ENCODE measurements at regions not wholly inside any gene's neighbourhood (a gene's known extent, or its start where the extent isn't known, plus 50 kb on each side); places are given as distances from the start of the nearest gene placed in this dataset.

GRCh38 chr12:107509421-107509820 is 176.2 kb upstream of the PWP1 start:
- no peak for DNase-seq
- H4K91ac ChIP-seq (ENCODE audit: low read length), result no peak overlapping the region
- no peak overlapping the region for H2BK120ac ChIP-seq (ENCODE audit: low read depth, low read length)
- no peaks in the 10 kb centered on the region for H3K4me1 ChIP-seq (ENCODE audit: control insufficient read depth, insufficient read depth, low read depth, low read length)
- H2AFZ ChIP-seq (ENCODE audit: low read depth, low read length), result no peak overlapping the region
- H3K79me1 ChIP-seq (replicated peaks; ENCODE audit: low read length, poor library complexity, severe bottlenecking), result no peaks in the 10 kb centered on the region
- no peak overlapping the region for H3K23ac ChIP-seq (ENCODE audit: low read length in 2 of 2)
- peaks cover 0 to 9% of the 10 kb centered on the region in 2 experiments for H3K27me3 ChIP-seq (ENCODE audit: control insufficient read depth in 1 of 2, insufficient read depth in 1 of 2, low read length in 2 of 2)
- no peak overlapping the region for H3K4ac ChIP-seq (ENCODE audit: low read depth in 1 of 2, low read length in 2 of 2)
- no peak overlapping the region for H2AK5ac ChIP-seq (ENCODE audit: low read length, severe bottlenecking)
- peak overlapping the region; percentile 16 for H3K4me2 ChIP-seq (ENCODE audit: low read length, poor library complexity, severe bottlenecking)
- H2BK5ac ChIP-seq (ENCODE audit: low read depth, low read length, poor library complexity, severe bottlenecking), result no peak overlapping the region
- no peak overlapping the region for H2BK15ac ChIP-seq (ENCODE audit: low read depth, poor library complexity, severe bottlenecking)
- H3K27ac ChIP-seq (ENCODE audit: low read length, poor library complexity, severe bottlenecking), result no peak overlapping the region
- no peak overlapping the region for H4K8ac ChIP-seq (ENCODE audit: low read length)
- WGBS, result 70% methylated on average over 3 of the region's 4 CpGs
- H3K18ac ChIP-seq (ENCODE audit: low read depth in 1 of 2, low read length in 2 of 2), result no peak overlapping the region
- no peaks in the 10 kb centered on the region for H3K9me3 ChIP-seq (ENCODE audit: control insufficient read depth, low read length)
- no peak overlapping the region for H3K4me3 ChIP-seq (ENCODE audit: insufficient read depth in 1 of 2, low read depth in 1 of 2, low read length in 2 of 2)
- no peak overlapping the region for H2BK12ac ChIP-seq (ENCODE audit: low read length in 2 of 2)
- H3K36me3 ChIP-seq (ENCODE audit: control insufficient read depth in 1 of 2, insufficient read depth in 2 of 2, low read depth in 1 of 2, low read length in 2 of 2), result no peaks in the 10 kb centered on the region
- H3K9ac ChIP-seq (ENCODE audit: low read length), result no peak overlapping the region
- no peak overlapping the region for H3K14ac ChIP-seq (ENCODE audit: low read length in 2 of 2)

- H2AK5ac ChIP-seq (ENCODE audit: low read length, severe bottlenecking), result no peak overlapping the region
- no peaks in the 10 kb centered on the region for H3K36me3 ChIP-seq (ENCODE audit: control insufficient read depth in 1 of 2, insufficient read depth in 2 of 2, low read depth in 1 of 2, low read length in 2 of 2)
- WGBS, result 75% methylated on average over 2 of the region's 2 CpGs
- no peak overlapping the region for H4K8ac ChIP-seq (ENCODE audit: low read length)
- H3K18ac ChIP-seq (ENCODE audit: low read depth in 1 of 2, low read length in 2 of 2), result no peak overlapping the region
- peak overlapping the region in 1 of 2 experiments; percentile 33 for H3K4me3 ChIP-seq (ENCODE audit: insufficient read depth in 1 of 2, low read depth in 1 of 2, low read length in 2 of 2)
- no peak overlapping the region for H2BK12ac ChIP-seq (ENCODE audit: low read length in 2 of 2)
- no peak overlapping the region for H3K9ac ChIP-seq (ENCODE audit: low read length)
- no peak overlapping the region for H3K27ac ChIP-seq (ENCODE audit: low read length, poor library complexity, severe bottlenecking)
- peaks cover 0 to 9% of the 10 kb centered on the region in 2 experiments for H3K27me3 ChIP-seq (ENCODE audit: control insufficient read depth in 1 of 2, insufficient read depth in 1 of 2, low read length in 2 of 2)
- no peak overlapping the region for H3K4ac ChIP-seq (ENCODE audit: low read depth in 1 of 2, low read length in 2 of 2)
- H3K9me3 ChIP-seq (ENCODE audit: control insufficient read depth, low read length), result no peaks in the 10 kb centered on the region
- no peak overlapping the region for H4K91ac ChIP-seq (ENCODE audit: low read length)
- H3K79me1 ChIP-seq (replicated peaks; ENCODE audit: low read length, poor library complexity, severe bottlenecking), result no peaks in the 10 kb centered on the region
- DNase-seq, result no peak
- no peak overlapping the region for H2AFZ ChIP-seq (ENCODE audit: low read depth, low read length)
- H3K4me1 ChIP-seq (ENCODE audit: control insufficient read depth, insufficient read depth, low read depth, low read length), result peaks cover under 1% of the 10 kb centered on the region
- H2BK5ac ChIP-seq (ENCODE audit: low read depth, low read length, poor library complexity, severe bottlenecking), result no peak overlapping the region
- H3K4me2 ChIP-seq (ENCODE audit: low read length, poor library complexity, severe bottlenecking), result no peak overlapping the region
- H3K14ac ChIP-seq (ENCODE audit: low read length in 2 of 2), result no peak overlapping the region
- H2BK15ac ChIP-seq (ENCODE audit: low read depth, poor library complexity, severe bottlenecking), result no peak overlapping the region
- no peak overlapping the region for H3K23ac ChIP-seq (ENCODE audit: low read length in 2 of 2)
- no peak overlapping the region for H2BK120ac ChIP-seq (ENCODE audit: low read depth, low read length)
Measured at GRCh38 chr12:107510211-107510610, 175.4 kb upstream of the PWP1 start.

- H3K4me2 ChIP-seq (ENCODE audit: low read length, poor library complexity, severe bottlenecking), result no peak overlapping the region
- no peak overlapping the region for H3K9ac ChIP-seq (ENCODE audit: low read length)
- H3K79me1 ChIP-seq (replicated peaks; ENCODE audit: low read length, poor library complexity, severe bottlenecking), result no peaks in the 10 kb centered on the region
- H3K4me3 ChIP-seq (ENCODE audit: insufficient read depth in 1 of 2, low read depth in 1 of 2, low read length in 2 of 2), result no peak overlapping the region
- H3K18ac ChIP-seq (ENCODE audit: low read depth in 1 of 2, low read length in 2 of 2), result no peak overlapping the region
- no peak overlapping the region for H2AFZ ChIP-seq (ENCODE audit: low read depth, low read length)
- no peak overlapping the region for H3K4ac ChIP-seq (ENCODE audit: low read depth in 1 of 2, low read length in 2 of 2)
- H2AK5ac ChIP-seq (ENCODE audit: low read length, severe bottlenecking), result no peak overlapping the region
- H3K36me3 ChIP-seq (ENCODE audit: control insufficient read depth in 1 of 2, insufficient read depth in 2 of 2, low read depth in 1 of 2, low read length in 2 of 2), result no peaks in the 10 kb centered on the region
- no peak overlapping the region for H2BK5ac ChIP-seq (ENCODE audit: low read depth, low read length, poor library complexity, severe bottlenecking)
- H3K9me3 ChIP-seq (ENCODE audit: control insufficient read depth, low read length), result no peaks in the 10 kb centered on the region
- H3K14ac ChIP-seq (ENCODE audit: low read length in 2 of 2), result no peak overlapping the region
- peaks cover 5% of the 10 kb centered on the region for H3K4me1 ChIP-seq (ENCODE audit: control insufficient read depth, insufficient read depth, low read depth, low read length)
- 75% methylated on average over 3 of the region's 3 CpGs for WGBS
- peaks cover 0 to 9% of the 10 kb centered on the region in 2 experiments for H3K27me3 ChIP-seq (ENCODE audit: control insufficient read depth in 1 of 2, insufficient read depth in 1 of 2, low read length in 2 of 2)
- H3K27ac ChIP-seq (ENCODE audit: low read length, poor library complexity, severe bottlenecking), result no peak overlapping the region
- H3K23ac ChIP-seq (ENCODE audit: low read length in 2 of 2), result no peak overlapping the region
- no peak overlapping the region for H2BK120ac ChIP-seq (ENCODE audit: low read depth, low read length)
- H4K8ac ChIP-seq (ENCODE audit: low read length), result no peak overlapping the region
- H4K91ac ChIP-seq (ENCODE audit: low read length), result no peak overlapping the region
- no peak overlapping the region for H2BK15ac ChIP-seq (ENCODE audit: low read depth, poor library complexity, severe bottlenecking)
- no peak overlapping the region for H2BK12ac ChIP-seq (ENCODE audit: low read length in 2 of 2)
- DNase-seq, result no peak
Measured at GRCh38 chr12:107511292-107511691, 174.3 kb upstream of the PWP1 start.

- H3K4me3 ChIP-seq (ENCODE audit: insufficient read depth in 1 of 2, low read depth in 1 of 2, low read length in 2 of 2), result no peak overlapping the region
- no peaks in the 10 kb centered on the region for H3K36me3 ChIP-seq (ENCODE audit: control insufficient read depth in 1 of 2, insufficient read depth in 2 of 2, low read depth in 1 of 2, low read length in 2 of 2)
- DNase-seq, result no peak
- no peaks in the 10 kb centered on the region for H3K79me1 ChIP-seq (replicated peaks; ENCODE audit: low read length, poor library complexity, severe bottlenecking)
- no peak overlapping the region for H2BK120ac ChIP-seq (ENCODE audit: low read depth, low read length)
- H3K4ac ChIP-seq (ENCODE audit: low read depth in 1 of 2, low read length in 2 of 2), result no peak overlapping the region
- no peak overlapping the region for H4K8ac ChIP-seq (ENCODE audit: low read length)
- H3K9me3 ChIP-seq (ENCODE audit: control insufficient read depth, low read length), result no peaks in the 10 kb centered on the region
- H3K4me1 ChIP-seq (ENCODE audit: control insufficient read depth, insufficient read depth, low read depth, low read length), result peaks cover 5% of the 10 kb centered on the region
- H2BK5ac ChIP-seq (ENCODE audit: low read depth, low read length, poor library complexity, severe bottlenecking), result no peak overlapping the region
- H3K18ac ChIP-seq (ENCODE audit: low read depth in 1 of 2, low read length in 2 of 2), result no peak overlapping the region
- no peak overlapping the region for H2BK15ac ChIP-seq (ENCODE audit: low read depth, poor library complexity, severe bottlenecking)
- H2BK12ac ChIP-seq (ENCODE audit: low read length in 2 of 2), result no peak overlapping the region
- H3K23ac ChIP-seq (ENCODE audit: low read length in 2 of 2), result no peak overlapping the region
- H3K27me3 ChIP-seq (ENCODE audit: control insufficient read depth in 1 of 2, insufficient read depth in 1 of 2, low read length in 2 of 2), result peaks cover 0 to 9% of the 10 kb centered on the region in 2 experiments
- no peak overlapping the region for H3K9ac ChIP-seq (ENCODE audit: low read length)
- H4K91ac ChIP-seq (ENCODE audit: low read length), result no peak overlapping the region
- H3K4me2 ChIP-seq (ENCODE audit: low read length, poor library complexity, severe bottlenecking), result no peak overlapping the region
- no peak overlapping the region for H3K27ac ChIP-seq (ENCODE audit: low read length, poor library complexity, severe bottlenecking)
- no peak overlapping the region for H2AFZ ChIP-seq (ENCODE audit: low read depth, low read length)
- H2AK5ac ChIP-seq (ENCODE audit: low read length, severe bottlenecking), result no peak overlapping the region
- 51% methylated on average over 2 of the region's 3 CpGs for WGBS
- no peak overlapping the region for H3K14ac ChIP-seq (ENCODE audit: low read length in 2 of 2)
Measured at GRCh38 chr12:107512391-107512790, 173.2 kb upstream of the PWP1 start.

Measured in mesenchymal stem cell (in vitro differentiated cells and primary cell).